ENCODE measurements at regions not wholly inside any gene's neighbourhood (a gene's known extent, or its start where the extent isn't known, plus 50 kb on each side); places are given as distances from the start of the nearest gene placed in this dataset.

DNA sequence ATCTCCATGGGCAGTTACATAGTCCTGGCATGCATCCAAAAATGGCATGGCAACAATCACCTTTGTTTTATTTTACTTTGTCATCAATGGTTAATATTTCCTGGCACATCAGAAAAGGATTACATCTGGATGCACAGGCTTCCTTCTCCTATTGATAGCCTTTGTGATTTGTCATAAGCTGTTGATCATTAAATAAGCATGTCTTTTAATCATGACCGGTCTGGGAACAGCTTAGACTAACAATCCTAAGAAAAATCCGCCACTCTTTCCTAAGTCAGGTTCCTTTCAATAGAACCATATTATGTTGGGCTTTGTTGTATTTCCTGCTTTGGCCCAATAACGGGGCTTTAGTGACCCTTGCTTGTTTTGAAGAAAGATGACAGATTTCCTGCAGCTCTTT, 330.6 kb downstream of the DUSP10 start:
- H3K36me3 ChIP-seq (replicated peaks in 1 of 2; ENCODE audit: insufficient read depth in 1 of 2, low read depth in 2 of 2): no peaks in the 10 kb centered on the region

DNA sequence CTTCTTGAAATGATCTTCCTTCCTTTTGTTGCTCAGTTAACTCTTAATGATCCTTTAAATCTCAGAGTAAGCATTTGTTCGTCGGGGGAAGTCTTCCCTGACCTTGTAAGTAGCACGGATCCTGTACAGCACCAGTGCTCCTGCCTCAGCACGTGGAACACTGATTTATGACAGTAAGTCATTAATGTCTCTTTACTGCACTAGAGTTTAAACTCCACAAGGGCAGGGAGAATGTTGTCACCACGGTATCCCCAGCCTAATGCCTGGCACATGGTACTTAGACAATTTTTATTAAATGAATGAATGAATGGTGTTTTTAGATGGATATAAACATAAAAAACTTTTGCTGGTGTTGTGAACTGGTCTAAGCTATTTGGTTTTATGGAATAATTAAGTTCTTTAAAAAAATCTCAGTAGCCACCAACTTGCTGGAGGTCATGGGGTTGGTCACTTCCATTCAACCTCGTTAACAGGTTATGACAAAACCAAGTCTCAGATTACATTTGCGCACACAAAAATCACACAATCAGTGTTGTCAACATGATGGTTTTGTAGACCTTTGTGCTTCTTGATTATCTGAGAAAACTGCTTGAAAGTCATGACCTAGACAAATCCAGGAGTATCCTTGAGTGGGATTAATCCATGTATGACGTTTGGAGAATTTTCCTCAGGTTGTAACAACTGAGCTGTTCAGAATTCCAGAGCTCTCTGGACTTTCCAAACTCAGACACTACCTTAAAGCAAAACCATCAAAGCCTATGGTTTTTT, 326.9 kb downstream of the DUSP10 start:
- Histone ChIP-seq H3K9me3 (no peaks in the 10 kb centered on the region), H3K27ac (peak overlapping the region in 2 of 4 donors; percentile 47 to 52), H3K4me3 (no peak overlapping the region), H3K4me1 (peaks cover 6% of the 10 kb centered on the region), H3K27me3 (no peaks in the 10 kb centered on the region), H3K36me3 (replicated peaks in 1 of 2; ENCODE audit: insufficient read depth in 1 of 2, low read depth in 2 of 2) (no peaks in the 10 kb centered on the region)
- ATAC-seq (peak; percentile 17), DNase-seq (no peak)
- WGBS, 2 donors: 60 to 66% methylated on average over 8 of the region's 8 CpGs
- intact Hi-C loops (cut with DNase I): no loop called here
- no peak for TF ChIP-seq POLR2A (IDR thresholded peaks at IDR 0.05)
- TF ChIP-seq, protein P1, sequence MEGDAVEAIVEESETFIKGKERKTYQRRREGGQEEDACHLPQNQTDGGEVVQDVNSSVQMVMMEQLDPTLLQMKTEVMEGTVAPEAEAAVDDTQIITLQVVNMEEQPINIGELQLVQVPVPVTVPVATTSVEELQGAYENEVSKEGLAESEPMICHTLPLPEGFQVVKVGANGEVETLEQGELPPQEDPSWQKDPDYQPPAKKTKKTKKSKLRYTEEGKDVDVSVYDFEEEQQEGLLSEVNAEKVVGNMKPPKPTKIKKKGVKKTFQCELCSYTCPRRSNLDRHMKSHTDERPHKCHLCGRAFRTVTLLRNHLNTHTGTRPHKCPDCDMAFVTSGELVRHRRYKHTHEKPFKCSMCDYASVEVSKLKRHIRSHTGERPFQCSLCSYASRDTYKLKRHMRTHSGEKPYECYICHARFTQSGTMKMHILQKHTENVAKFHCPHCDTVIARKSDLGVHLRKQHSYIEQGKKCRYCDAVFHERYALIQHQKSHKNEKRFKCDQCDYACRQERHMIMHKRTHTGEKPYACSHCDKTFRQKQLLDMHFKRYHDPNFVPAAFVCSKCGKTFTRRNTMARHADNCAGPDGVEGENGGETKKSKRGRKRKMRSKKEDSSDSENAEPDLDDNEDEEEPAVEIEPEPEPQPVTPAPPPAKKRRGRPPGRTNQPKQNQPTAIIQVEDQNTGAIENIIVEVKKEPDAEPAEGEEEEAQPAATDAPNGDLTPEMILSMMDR (IDR thresholded peaks at IDR 0.05): no peak

More for the DNA sequence above, 330.6 kb downstream of the DUSP10 start:
- intact Hi-C loops (cut with DNase I): no loop called here
- ATAC-seq (no peak), DNase-seq (no peak)
- Histone ChIP-seq H3K9me3 (no peaks in the 10 kb centered on the region), H3K4me3 (no peak overlapping the region), H3K27me3 (no peaks in the 10 kb centered on the region), H3K27ac (no peak overlapping the region), H3K4me1 (no peaks in the 10 kb centered on the region)
- 48 to 53% methylated on average over 3 of the region's 3 CpGs for WGBS, 2 donors
- TF ChIP-seq, protein P1 (IDR thresholded peaks at IDR 0.05): no peak
- no peak for TF ChIP-seq POLR2A (IDR thresholded peaks at IDR 0.05)

DNA sequence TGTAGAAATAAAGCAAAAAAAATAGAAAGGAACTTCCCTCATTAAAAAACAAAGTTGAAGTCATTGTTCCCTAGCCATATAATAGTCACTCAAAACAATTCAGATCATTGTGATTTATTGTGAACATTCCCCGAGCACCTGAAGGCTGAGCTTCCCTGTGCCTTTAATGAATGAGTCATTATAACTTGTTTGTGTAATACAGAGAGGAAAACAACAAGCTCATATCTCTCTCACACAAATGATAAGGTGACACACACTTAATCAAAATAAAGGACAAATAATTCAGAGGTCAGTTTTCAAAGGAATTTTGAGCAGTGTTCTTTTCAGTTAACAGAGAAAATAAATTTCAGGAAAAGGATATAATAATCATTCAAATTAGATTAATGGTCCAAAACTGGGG, 326.2 kb downstream of the DUSP10 start:
- TF ChIP-seq POLR2A (IDR thresholded peaks at IDR 0.05): no peak
- TF ChIP-seq, protein P1 (IDR thresholded peaks at IDR 0.05): no peak
- 8 to 11% methylated on average over 1 of the region's 1 CpG for WGBS, 2 donors
- DNase-seq: no peak
- peaks cover 6% of the 10 kb centered on the region for H3K4me1 ChIP-seq
- intact Hi-C loops (cut with DNase I): no loop called here
- H3K4me3 ChIP-seq: no peak overlapping the region
- no peaks in the 10 kb centered on the region for H3K36me3 ChIP-seq (replicated peaks in 1 of 2; ENCODE audit: insufficient read depth in 1 of 2, low read depth in 2 of 2)
- peak overlapping the region in 3 of 4 donors; percentile 47 to 52 (median 51) for H3K27ac ChIP-seq
- no peaks in the 10 kb centered on the region for H3K27me3 ChIP-seq
- H3K9me3 ChIP-seq: no peaks in the 10 kb centered on the region
- peak; percentile 89 for ATAC-seq

- peaks cover 6% of the 10 kb centered on the region for H3K4me1 ChIP-seq
- no peak for DNase-seq
- no peak overlapping the region for H3K4me3 ChIP-seq
- ATAC-seq: peak; percentile 36
- H3K27me3 ChIP-seq: no peaks in the 10 kb centered on the region
- H3K9me3 ChIP-seq: no peaks in the 10 kb centered on the region
- peak overlapping the region in 1 of 4 donors; percentile 51 for H3K27ac ChIP-seq
- WGBS, 2 donors: 48 to 49% methylated on average over 4 of the region's 4 CpGs
- intact Hi-C loops (cut with DNase I): no loop called here
- no peaks in the 10 kb centered on the region for H3K36me3 ChIP-seq (replicated peaks in 1 of 2; ENCODE audit: insufficient read depth in 1 of 2, low read depth in 2 of 2)
- TF ChIP-seq POLR2A (IDR thresholded peaks at IDR 0.05): no peak
- TF ChIP-seq, protein P1 (IDR thresholded peaks at IDR 0.05): no peak
Observed at GRCh38 chr1:221416142-221416541, 325.7 kb downstream of the DUSP10 start.

GRCh38 chr1:221416723-221417122, 325.2 kb downstream of the DUSP10 start:
- TF ChIP-seq, protein P1 (IDR thresholded peaks at IDR 0.05): no peak
- no peak for TF ChIP-seq POLR2A (IDR thresholded peaks at IDR 0.05)
- Histone ChIP-seq H3K36me3 (replicated peaks in 1 of 2; ENCODE audit: insufficient read depth in 1 of 2, low read depth in 2 of 2) (no peaks in the 10 kb centered on the region), H3K4me1 (peaks cover 6% of the 10 kb centered on the region), H3K27ac (no peak overlapping the region), H3K9me3 (no peaks in the 10 kb centered on the region), H3K27me3 (no peaks in the 10 kb centered on the region), H3K4me3 (no peak overlapping the region)
- no peak for DNase-seq
- intact Hi-C loops (cut with DNase I): no loop called here
- no peak for ATAC-seq

Data from body of pancreas (tissue), 4 donors.